ENCODE measurements at regions not wholly inside any gene's neighbourhood (a gene's known extent, or its start where the extent isn't known, plus 50 kb on each side); places are given as distances from the start of the nearest gene placed in this dataset.

GRCh38 chr5:67417839-67418238, 221.2 kb upstream of the CD180 start:
- Histone ChIP-seq H3K4me2 (ENCODE audit: insufficient read depth, low read length) (no peak overlapping the region), H2AFZ (ENCODE audit: low read depth, low read length) (no peak overlapping the region), H4K20me1 (replicated peaks; ENCODE audit: control insufficient read depth, extremely low read depth, insufficient read depth, low read length) (no peaks in the 10 kb centered on the region), H3K9ac (replicated peaks; ENCODE audit: extremely low read depth, insufficient read depth, low read length) (no peak overlapping the region), H3K9me1 (replicated peaks; ENCODE audit: control insufficient read depth, extremely low read depth, insufficient read depth, low read length) (no peaks in the 10 kb centered on the region), H3K4me3 (replicated peaks in 1 of 3; ENCODE audit: insufficient read depth in 1 of 3, low read depth in 1 of 3, low read length in 3 of 3) (no peak overlapping the region), H3K79me2 (ENCODE audit: control insufficient read depth, insufficient read depth, low read length) (no peaks in the 10 kb centered on the region), H3K36me3 (ENCODE audit: control insufficient read depth in 2 of 2, extremely low read depth in 1 of 2, insufficient read depth in 2 of 2, low read length in 2 of 2) (no peaks in the 10 kb centered on the region), H3K27ac (ENCODE audit: insufficient read depth, low read depth, low read length) (no peak overlapping the region), H3K9me3 (replicated peaks; ENCODE audit: control insufficient read depth, insufficient read depth, low read length) (no peaks in the 10 kb centered on the region), H3K4me1 (ENCODE audit: control insufficient read depth, extremely low read depth, insufficient read depth, low read length) (peaks cover 20% of the 10 kb centered on the region), H3K27me3 (ENCODE audit: control insufficient read depth in 2 of 2, insufficient read depth in 2 of 2, low read length in 2 of 2) (no peaks in the 10 kb centered on the region)
- BruUV-seq (replicated peaks), result no TSS peak
- intact Hi-C loops (cut with micrococcal nuclease) (no loop called here), dilution Hi-C loops (cut with MboI; ENCODE audit: extremely low pct_ligation_motif_present, low sequenced_read_pairs) (no loop called here)
- CTCF ChIA-PET, result no interaction called here
- POLR2A ChIA-PET, result no interaction called here
- TF ChIP-seq MYC (IDR thresholded peaks at IDR 0.05; ENCODE audit: low read depth, low read length), result no peak
- no peak for TF ChIP-seq POLR2AphosphoS5 (IDR thresholded peaks at IDR 0.05; ENCODE audit: insufficient read depth, low read depth, low read length)
- no peak for TF ChIP-seq GATA2 (IDR thresholded peaks at IDR 0.05; ENCODE audit: insufficient read depth, insufficient read length, low read depth, low read length)
- TF ChIP-seq EZH2 (IDR thresholded peaks at IDR 0.05; ENCODE audit: borderline replicate concordance, low read depth, low read length, severe bottlenecking), result no peak
- TF ChIP-seq, protein P1, sequence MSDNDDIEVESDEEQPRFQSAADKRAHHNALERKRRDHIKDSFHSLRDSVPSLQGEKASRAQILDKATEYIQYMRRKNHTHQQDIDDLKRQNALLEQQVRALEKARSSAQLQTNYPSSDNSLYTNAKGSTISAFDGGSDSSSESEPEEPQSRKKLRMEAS (IDR thresholded peaks at IDR 0.05; ENCODE audit: insufficient read depth, insufficient read length), result no peak
- TF ChIP-seq FOS (IDR thresholded peaks at IDR 0.05; ENCODE audit: borderline replicate concordance, insufficient read depth, low read length), result no peak
- no peak for TF ChIP-seq CTCF (IDR thresholded peaks at IDR 0.05; ENCODE audit: extremely low read depth in 1 of 2, insufficient read depth in 1 of 2, low read depth in 1 of 2, low read length in 2 of 2)
- no peak for TF ChIP-seq JUN (IDR thresholded peaks at IDR 0.05; ENCODE audit: borderline replicate concordance, insufficient read depth, insufficient read length, low read depth)
- TF ChIP-seq POLR2A (IDR thresholded peaks at IDR 0.05; ENCODE audit: low read depth, low read length), result no peak
- DNase-seq (ENCODE audit: low read depth, low spot score), result no peak
- FAIRE-seq, result no peak

Data from endothelial cell of umbilical vein (primary cell).